HG02571 (cell line): ENCODE measurements at regions not wholly inside any gene's neighbourhood (a gene's known extent, or its start where the extent isn't known, plus 50 kb on each side); places are given as distances from the start of the nearest gene placed in this dataset.

Experiments
- ATAC-seq: cut with Tn5 transposase; IDR thresholded peaks from one replicate; pipeline ENCODE4 v1.9.1; 2021; ENCODE audit warnings: mild to moderate bottlenecking, moderate library complexity; ENCODE audit not compliant: unreplicated experiment

DNA sequence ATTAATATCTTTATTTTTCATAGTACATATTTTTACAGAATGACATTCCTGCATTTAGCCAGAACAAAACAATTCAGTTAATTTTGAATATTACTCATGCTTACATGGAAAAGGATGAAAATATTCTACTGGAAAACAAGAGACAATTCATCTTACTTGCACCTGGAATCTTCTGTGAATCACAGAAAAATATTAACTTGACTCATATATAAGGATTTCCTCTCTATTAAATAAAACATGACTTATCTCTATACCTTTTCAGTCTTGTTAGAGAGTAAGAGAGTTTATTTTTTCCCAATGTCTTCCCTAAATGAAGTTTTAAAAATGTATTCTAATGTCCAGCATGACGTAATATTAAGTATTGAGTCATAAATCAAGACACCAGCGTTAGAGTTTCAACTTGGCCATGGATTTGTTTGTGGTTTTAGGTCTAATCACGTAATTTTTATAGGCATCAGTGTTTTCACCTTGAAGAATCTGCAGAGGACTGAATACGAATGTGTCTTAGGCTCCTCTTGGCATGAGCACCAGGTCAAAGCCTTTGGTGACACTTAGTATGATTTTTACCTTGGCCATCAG lies 445.1 kb upstream of the JAG1 start:
- ATAC-seq = no peak

- no peak for ATAC-seq
Observed at GRCh38 chr20:11119573-11119972, 445.8 kb upstream of the JAG1 start.

GRCh38 chr20:11120431-11120830 lies 446.6 kb upstream of the JAG1 start:
- no peak for ATAC-seq

DNA sequence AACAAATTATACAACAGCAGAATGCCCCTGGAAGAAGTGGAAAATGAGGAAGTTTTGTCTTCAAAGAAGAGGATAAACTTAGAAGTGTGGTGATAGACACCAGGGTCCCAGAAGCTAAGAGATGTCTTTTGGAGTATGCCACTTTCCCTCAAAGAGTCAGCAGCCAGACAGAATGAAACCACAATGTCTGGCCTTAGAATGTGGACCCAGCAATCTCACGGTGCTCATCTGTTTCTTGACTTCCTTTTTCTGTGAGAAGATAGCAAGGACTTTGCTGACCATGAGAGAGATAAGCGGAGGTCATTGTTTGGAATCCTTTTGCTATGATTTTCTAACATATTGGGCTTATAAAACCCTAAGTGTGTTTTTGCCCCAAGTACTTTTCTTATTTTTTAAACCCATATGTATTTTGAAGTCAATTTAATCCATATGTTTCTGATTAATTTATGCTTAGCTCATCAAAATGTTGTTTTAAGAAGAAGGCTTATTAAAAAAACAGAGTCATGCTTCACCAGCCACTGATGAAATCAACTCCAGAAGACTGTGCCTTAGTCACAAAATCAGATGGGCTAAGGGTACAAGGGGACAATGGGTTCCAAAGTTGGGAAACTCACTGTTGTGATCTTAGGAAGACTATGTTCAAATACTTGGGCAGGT lies 451.2 kb upstream of the JAG1 start:
- no peak for ATAC-seq

DNA sequence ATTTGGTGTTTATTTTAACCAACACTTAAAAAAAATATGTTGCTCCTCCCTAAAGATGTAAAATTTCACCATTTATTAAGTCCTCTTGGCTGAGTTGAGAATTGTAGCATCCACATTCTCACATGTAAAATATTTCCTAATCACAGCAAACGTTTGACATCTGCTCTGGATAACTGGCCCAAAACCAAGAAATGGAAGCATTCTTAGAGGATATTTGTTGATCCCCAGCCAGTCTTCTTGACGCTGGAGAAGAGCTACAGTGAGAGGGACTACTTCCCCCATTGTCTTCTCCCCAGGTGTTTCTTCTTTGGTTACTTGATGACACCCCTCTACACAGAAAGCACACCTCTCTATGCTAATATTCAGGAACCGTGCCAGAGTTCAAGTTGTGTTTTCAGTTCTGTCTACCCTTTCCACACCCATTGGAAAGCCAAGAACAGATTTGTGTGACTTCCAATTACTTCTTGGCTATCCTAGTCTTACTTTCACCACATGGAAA lies 454.5 kb upstream of the JAG1 start:
- no peak for ATAC-seq

DNA sequence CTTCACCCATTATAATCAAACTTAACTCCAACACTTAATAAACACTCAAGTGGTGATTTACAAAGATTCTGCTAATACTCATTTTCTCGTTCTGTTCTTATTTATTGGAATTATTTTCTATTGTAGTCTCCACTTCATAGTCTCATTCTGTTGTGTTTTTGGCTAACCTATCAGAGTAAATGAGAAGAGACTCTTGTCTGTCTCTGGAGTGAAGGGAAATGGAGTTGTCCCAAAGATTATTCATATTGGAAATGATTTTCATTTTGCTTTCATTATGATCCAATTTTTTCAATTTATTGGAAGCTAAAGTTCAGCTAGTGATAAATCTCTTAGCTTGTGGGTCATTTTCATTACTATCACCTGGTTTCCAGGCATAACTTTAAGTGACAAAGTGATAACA lies 454.9 kb upstream of the JAG1 start:
- no peak for ATAC-seq

DNA sequence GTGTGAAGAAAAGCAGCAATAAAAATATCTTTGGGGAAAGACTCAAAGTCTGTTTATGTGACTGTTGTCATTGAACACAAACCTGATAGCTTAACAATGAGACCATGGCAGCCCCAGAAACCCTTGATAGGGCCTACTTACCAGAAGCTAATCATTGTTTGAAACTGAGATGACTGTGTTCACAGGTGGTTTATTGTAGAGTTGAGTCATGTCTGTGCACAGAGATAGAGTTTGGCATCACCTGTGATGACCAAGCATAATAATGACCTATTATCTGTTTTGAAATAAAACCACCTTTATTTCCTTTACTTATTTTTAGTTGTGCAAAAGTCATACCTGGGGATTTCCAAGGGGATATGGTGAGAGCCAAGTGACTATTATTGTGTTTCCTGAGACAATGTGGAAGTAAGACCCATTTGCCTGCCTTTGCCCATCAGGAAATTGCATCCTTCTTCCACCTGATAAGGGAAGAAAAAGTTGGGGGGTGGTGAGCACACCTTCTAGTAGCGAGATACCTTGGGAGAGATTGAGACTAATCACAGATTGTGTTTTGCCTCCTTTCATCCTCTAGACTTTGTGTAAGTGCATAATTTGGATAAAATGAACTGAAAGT lies 456.9 kb upstream of the JAG1 start:
- ATAC-seq = no peak

GRCh38 chr20:11132819-11133415 lies 459.1 kb upstream of the JAG1 start:
- ATAC-seq = no peak

DNA sequence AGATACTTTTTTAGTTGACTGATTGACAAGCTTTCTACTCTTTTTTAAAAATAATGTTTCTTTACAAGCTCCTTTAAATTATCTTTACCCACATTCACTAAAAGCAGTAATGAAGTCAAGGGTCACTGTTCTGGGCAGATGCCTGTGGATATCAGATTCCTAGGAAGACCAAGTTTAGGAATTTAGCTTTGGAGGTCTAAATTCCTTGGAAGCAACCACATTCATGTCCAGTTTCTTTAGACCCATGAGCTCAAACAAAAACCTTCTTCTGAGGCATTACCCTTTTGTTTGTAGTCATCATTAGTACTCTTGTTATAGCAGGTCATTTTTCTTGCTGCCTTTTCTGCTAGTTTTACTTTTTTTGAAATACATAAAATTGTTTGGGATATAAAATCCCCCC lies 462.9 kb upstream of the JAG1 start:
- ATAC-seq = no peak

GRCh38 chr20:11137688-11138087 lies 463.9 kb upstream of the JAG1 start:
- ATAC-seq = no peak

GRCh38 chr20:11140359-11140758 lies 466.6 kb upstream of the JAG1 start:
- ATAC-seq = no peak

DNA sequence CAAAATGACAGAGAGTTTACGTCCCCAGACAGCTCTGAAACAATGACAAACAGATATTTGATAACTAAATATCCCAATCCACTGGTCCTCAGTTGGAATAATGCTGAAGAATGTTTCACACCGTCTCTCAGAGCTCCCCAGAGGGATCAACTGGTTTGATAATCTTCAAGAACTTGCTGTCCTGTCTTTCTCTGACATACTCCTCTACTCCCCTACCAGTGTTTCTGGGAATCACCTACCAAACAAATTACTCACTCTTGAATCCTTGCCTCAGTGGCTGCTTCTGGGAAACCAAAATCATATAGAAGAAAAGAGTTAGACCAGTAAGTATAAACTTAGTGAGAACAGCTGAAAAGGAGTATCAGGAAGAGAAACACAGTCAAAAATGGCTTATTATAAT lies 469.7 kb upstream of the JAG1 start:
- ATAC-seq = no peak

GRCh38 chr20:11144114-11144950 lies 470.5 kb upstream of the JAG1 start:
- ATAC-seq = no peak

DNA sequence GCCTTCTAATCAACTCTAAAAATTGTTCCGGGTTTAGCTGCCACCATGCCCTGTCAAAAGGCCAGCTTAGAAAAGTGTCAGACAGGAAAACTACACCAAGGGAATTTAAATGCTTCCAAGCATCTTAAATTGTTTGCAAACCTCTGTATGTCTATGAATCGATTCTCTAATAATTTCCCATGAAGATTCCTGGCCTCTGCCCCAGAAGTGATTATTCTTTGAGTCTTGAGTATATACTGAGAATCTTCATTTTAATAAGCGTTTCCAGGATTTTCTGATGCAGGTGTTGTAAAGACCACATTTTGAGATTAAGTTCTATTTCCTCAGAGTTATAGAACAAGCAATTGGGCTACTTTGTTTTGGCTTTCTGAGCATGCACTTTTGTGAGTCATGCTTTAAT lies 471.8 kb upstream of the JAG1 start:
- ATAC-seq = no peak

DNA sequence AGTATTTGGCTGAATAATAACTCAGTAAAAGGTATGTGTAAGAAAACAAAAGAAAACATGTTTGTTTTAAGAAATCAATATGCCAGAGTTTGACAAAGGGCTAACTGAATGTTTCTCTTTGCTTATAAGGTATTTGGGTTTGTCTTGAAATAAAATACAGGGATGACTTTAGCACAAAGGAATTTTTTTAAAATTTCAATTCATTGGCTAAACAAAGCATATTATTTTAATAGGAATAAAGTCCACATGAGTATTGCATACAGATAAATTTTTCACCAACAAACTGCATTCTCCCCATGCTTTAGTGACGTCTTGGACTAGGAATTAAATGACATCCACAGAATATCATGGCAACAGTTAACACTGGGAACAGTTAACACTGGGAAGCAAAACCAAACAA lies 480.0 kb upstream of the JAG1 start:
- ATAC-seq = no peak

- ATAC-seq = no peak
Observed at GRCh38 chr20:11155156-11155756, 481.5 kb upstream of the JAG1 start.

- no peak for ATAC-seq
Observed at GRCh38 chr20:11156922-11157321, 483.1 kb upstream of the JAG1 start.

DNA sequence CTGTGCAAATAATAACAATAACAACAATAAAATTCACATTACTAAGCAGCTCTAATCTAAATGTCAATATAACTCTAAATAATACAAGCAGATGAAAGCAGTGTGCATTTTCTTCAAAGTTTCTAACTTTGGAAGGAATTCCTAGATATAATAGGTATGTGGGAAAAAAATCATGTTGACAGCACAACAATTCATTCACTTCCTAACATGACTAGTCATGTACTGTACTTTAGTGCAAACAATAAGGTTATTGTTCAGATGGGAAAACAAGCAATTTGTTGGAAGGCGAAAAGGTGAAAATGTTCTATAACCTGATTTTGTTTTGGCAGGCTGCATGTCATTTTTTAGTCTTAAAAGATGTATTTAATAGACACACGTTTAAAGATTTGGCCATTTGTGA lies 484.3 kb upstream of the JAG1 start:
- no peak for ATAC-seq

DNA sequence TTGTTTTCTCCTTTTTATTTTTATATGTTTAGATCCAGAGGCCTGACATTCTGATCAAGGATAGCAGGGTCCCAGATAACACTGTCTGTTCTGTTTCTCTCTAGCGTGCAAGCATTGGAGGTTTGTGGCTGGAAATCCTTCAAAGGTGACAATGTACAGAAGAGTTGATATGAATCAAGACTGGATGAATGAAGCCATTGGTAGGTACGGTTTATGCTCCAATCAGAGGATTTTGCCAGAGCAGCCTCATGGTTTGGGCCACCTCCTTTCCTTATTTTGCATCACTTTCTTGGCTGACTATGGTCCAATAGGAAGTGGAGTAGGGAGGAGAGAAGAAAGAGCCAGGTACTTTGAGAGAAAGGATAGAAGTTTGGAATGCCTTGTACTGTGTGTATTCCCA lies 484.8 kb upstream of the JAG1 start:
- ATAC-seq = no peak

DNA sequence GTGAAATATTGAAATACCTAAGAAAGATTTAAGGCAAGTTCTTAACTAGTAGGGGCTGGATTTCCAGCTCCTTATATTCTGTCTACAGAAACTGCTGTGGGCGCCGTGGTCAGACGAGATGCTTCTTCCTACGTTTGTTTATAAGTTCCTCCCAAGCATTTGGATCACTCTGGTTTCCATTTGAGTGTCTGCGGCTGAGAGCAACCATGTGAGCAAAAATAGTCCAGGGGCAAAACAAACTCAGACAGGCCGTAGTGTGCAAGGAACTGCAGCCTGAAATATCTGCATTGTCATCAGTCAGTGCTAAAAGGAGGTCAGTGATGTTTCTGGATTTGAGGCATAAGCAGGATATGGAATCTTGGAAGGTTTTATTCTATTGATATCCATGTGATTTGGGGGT lies 485.9 kb upstream of the JAG1 start:
- no peak for ATAC-seq
